HL-60/S4 (cell line): ENCODE measurements at regions not wholly inside any gene's neighbourhood (a gene's known extent, or its start where the extent isn't known, plus 50 kb on each side); places are given as distances from the start of the nearest gene placed in this dataset.
"Not testable (repeated sequence)": the region's sequence is repeated elsewhere in the genome, so short reads cannot be mapped to it uniquely, and the experiment has no call there.

Experiments used
- in situ Hi-C: fragments of 300-500 bp; cut with MboI; formaldehyde crosslinking; loops from 2 replicates; pipeline ENCODE4 v1.14.3; 2022; ENCODE audit warnings: low sequenced_read_pairs

- in situ Hi-C loops = no loop called here
Observed at GRCh38 chr13:82467626-82468025, 1414.6 kb downstream of the SLITRK1 start.

- in situ Hi-C loops = not testable (repeated sequence)
Observed at GRCh38 chr13:82459575-82459974, 1422.7 kb downstream of the SLITRK1 start.

GRCh38 chr13:82458169-82458568 is 1424.1 kb downstream of the SLITRK1 start:
- in situ Hi-C loops = no loop called here

DNA sequence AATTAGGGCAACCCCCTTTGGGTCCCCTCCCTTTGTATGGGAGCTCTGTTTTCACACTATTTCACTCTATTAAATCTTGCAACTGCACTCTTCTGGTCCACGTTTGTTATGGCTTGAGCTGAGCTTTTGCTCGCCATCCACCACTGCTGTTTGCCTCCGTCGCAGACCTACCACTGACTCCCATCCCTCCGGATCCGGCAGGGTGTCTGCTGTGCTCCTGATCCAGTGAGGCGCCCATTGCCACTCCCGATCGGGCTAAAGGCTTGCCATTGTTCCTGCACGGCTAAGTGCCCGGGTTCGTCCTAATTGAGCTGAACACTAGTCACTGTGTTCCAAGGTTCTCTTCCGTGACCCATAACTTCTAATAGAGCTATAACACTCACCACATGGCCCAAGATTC is 1424.7 kb downstream of the SLITRK1 start:
- in situ Hi-C loops = not testable (repeated sequence)

DNA sequence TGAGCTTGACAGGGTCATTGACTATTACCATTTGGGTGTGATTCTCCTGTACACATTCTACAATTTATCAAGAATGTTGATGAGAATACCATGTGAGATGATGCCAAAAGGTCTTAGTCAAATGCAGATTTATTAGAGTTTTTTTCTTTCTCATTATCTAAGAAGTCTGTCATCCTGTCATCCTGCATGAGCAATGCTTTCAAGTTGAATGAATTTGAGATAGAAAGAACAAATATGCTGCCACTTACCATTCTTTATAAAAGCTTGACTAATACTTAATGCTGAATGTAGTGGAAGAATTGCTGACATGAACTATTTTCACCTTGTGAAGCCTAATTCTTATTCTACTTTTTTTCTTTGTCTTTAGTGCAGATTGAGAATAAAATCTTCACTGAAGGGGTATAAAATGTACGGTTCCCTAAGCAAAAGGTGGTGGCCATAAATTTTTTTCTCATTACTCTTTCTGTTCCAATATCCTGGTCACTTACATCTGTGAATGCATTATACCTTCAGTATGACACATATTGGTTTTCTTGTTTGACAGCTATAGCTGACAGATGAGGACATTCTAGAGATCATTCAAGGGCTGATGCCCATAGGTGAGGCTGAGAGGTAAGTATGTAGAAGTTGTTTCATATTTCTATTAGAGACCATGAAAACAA is 1434.7 kb downstream of the SLITRK1 start:
- in situ Hi-C loops = no loop called here

- in situ Hi-C loops = no loop called here
Observed at GRCh38 chr13:82439159-82439904, 1442.9 kb downstream of the SLITRK1 start.

DNA sequence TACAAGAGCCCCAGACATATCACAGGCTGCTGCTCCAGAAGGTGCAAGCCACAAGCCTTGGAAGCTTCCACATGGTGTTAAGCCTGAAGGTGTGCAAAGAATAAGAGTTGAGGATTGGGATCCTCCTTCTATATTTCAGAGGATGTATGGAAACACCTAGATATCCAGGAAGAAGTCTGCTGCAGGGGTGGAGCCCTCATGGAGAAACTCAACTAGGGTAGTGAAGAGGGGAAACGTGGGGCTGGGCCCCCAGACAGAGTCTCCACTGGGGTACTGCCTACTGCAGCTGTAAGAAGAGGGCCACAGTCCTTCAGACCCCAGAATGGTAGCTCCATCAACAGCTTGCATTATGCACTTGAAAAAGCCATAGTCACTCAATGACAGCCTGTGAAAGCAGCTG is 1444.0 kb downstream of the SLITRK1 start:
- in situ Hi-C loops = no loop called here

DNA sequence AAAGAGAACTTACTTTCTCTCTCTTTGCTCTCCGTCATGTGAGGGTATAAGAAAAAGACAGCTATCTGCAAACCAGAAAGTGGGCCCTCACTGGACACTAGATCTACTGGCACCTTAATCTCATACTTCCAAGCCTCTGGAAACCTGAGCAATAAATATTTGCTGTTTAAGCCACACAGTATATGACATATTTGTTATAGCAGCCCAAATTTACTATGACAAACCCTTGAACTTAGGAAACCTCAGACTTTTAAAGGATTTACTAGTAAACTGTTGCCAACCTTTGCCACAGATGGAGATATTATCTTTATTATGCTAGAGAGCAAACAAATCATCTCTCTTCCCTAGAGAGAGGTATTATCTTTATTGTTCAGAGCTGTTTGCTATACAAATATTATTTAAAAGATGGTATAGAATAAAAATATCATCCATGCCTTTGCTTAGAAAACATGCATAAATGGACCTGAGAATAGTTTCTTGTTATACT is 1446.1 kb downstream of the SLITRK1 start:
- in situ Hi-C loops = no loop called here

- in situ Hi-C loops = no loop called here
Observed at GRCh38 chr13:82432949-82433348, 1449.3 kb downstream of the SLITRK1 start.

DNA sequence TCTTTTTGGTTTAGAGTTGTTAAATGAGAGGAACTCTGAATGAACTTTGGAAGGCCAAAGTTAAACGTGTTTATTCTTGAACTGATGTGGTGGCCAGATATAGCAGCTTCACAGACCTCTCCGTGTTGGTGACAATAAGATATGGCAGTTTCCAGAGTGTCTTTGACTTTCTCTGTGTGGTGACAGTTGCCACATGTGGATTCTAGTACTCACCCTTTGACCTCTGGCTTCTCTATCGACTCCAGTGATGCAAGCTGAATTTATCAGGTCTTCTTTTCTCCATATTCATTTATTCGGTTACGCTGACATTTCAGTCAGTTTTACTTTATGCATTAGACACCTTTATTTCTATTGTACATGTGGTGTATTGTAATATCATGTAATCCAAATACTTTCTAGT is 1469.5 kb downstream of the SLITRK1 start:
- in situ Hi-C loops = no loop called here

- in situ Hi-C loops = no loop called here
Observed at GRCh38 chr13:82407321-82407720, 1475.0 kb downstream of the SLITRK1 start.

DNA sequence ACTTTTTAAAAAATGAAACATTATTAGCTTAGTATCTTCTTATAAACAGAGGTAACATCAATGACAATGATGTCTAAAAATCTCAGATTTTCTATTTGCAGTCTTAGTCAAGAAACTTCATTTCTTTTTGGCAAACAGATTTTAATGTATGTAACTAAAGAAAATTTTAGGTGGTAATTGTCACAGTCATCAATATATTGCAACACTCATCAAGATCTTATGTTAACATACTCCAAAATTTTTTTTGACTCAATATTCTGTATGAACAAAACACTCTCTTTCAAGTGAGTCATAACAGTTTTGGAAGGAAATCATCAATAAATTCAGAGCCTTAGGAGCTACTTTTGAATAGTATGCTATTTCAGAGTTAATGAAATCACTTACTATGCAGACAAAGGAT is 1507.6 kb downstream of the SLITRK1 start:
- in situ Hi-C loops = no loop called here

DNA sequence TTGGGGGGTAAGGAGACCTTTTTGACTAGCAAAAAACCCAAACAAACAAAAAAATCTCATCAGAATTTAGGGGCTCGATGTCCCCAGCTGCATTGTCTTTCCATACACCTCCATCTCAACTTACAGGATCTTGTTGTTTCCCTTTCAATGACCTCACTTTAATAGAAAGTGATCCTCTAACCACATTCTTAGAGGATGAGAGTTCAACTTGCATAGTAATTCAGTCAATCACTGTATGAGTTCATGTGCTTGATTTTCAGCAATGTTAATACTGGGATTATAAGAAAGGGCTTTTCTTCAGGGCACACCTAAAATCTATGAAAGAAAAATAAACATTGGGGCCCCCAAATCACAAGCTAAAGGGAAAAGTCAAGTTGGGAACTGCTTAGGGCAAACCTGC is 1512.0 kb downstream of the SLITRK1 start:
- in situ Hi-C loops = no loop called here

DNA sequence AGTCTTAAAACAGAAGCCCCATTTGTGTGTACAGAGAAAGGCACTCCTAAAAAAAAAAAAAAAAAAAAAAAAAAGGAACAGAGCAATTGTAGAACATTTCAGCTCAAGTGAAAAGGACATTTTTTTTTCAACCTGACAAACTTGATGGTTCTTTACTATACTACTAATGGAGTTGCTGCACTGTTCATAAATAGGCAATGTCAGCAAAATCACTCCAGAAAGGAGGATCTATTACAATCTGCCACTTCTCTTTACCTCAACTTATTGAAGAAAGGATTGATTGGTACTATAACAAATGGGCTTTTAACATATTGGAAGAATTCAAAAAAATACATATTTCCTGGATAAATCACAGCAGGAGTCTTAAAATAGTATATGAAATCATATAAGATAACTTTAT is 1517.7 kb downstream of the SLITRK1 start:
- in situ Hi-C loops = no loop called here

- in situ Hi-C loops = no loop called here
Observed at GRCh38 chr13:82358284-82358683, 1524.0 kb downstream of the SLITRK1 start.

GRCh38 chr13:82356667-82357410 is 1525.4 kb downstream of the SLITRK1 start:
- in situ Hi-C loops = no loop called here

- in situ Hi-C loops = no loop called here
Observed at GRCh38 chr13:82344867-82345266, 1537.4 kb downstream of the SLITRK1 start.

DNA sequence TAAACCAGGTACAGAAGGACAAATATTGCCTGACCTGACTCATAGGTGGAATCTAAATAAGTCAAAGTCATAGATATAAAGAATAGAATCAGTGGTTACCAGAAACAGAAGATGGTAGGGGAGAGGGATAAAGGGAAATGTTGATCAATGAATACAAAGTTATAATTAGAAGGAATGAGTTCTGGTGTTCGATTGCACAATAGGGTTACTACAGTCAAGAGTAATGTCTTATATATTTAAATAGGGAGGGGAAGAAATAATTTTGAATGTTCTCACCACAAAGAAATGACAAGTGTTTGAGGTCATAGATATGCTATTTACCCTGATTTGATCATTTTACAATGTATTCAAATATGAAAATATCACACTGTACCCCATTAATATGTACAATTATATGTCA is 1541.2 kb downstream of the SLITRK1 start:
- in situ Hi-C loops = no loop called here

- in situ Hi-C loops = no loop called here
Observed at GRCh38 chr13:82330499-82330898, 1551.8 kb downstream of the SLITRK1 start.

- in situ Hi-C loops = no loop called here
Observed at GRCh38 chr13:82323101-82323500, 1559.2 kb downstream of the SLITRK1 start.

DNA sequence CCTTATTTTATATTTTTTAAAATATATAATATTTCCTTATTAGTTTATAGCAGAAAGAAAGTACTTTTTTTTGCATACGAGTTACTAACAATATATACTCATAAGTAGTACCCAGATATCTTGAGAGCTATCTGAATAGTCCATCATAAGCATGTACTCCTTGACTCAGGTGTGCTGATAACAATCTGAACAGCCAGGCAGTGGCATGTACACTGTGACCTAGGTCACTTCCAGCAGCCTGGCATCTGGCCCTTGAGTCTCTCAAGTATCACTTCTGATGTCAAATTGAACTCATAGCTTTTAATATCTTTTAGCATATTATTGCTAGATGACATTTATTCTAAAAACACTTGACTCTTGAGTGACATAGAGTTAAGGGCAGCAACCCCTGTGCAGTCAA is 1576.7 kb downstream of the SLITRK1 start:
- in situ Hi-C loops = no loop called here

DNA sequence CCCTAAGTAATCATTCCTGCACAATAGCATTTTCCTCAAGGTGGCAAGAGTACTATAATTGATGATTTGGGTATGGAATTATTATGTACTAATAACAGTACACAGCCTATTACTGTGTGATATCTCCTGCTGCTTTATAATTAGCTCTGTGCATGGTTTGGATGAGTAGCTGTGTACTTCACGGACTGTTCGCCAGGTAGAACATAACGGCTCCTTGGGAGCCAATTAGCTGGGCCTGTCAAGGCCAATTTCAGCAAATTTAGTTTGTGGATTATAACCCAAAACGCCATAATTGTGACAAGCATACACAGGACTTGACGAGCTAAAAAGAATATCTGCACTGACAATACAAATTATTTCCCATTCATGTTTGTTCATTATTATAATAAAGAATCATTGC is 1584.2 kb downstream of the SLITRK1 start:
- in situ Hi-C loops = no loop called here
